ENCODE measurements at regions not wholly inside any gene's neighbourhood (a gene's known extent, or its start where the extent isn't known, plus 50 kb on each side); places are given as distances from the start of the nearest gene placed in this dataset.

DNA sequence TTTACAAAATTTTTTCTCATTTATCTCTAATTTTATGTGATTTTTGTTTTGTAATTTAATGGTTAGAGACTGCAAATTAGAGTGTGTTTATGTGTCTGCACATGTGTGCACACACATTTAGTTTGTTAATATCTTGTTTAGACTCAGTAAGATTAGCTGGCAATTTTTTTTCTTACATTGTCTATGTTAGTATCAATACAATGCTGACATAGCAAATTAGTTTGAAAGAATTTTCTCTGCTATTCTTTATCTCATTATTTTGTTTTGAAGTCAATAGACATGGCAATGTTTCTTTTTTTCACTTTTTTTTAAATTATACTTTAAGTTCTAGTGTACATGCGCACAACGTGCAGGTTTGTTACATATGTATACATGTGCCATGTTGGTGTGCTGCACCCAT, 1155.0 kb downstream of the ZPLD1 start:
- Histone ChIP-seq H4K5ac (ENCODE audit: insufficient read length, low read depth, low read length) (no peak overlapping the region), H2BK12ac (ENCODE audit: insufficient read length, low read depth, low read length) (no peak overlapping the region), H3K4me1 (ENCODE audit: insufficient read depth, low read length) (no peaks in the 10 kb centered on the region), H4K91ac (ENCODE audit: insufficient read length, low read depth, low read length) (no peak overlapping the region), H2AK5ac (ENCODE audit: insufficient read length, low read length) (no peak overlapping the region), H3K79me1 (ENCODE audit: insufficient read depth, low read depth, low read length, poor library complexity, severe bottlenecking) (no peaks in the 10 kb centered on the region), H3T11ph (ENCODE audit: low read length) (no peak overlapping the region), H2BK15ac (ENCODE audit: low read depth, low read length) (no peak overlapping the region), H3K4ac (ENCODE audit: low read depth, low read length) (no peak overlapping the region), H2BK20ac (ENCODE audit: low read depth, low read length, poor library complexity, severe bottlenecking) (no peak overlapping the region), H3K9me3 (ENCODE audit: control insufficient read depth, low read depth, low read length) (no peaks in the 10 kb centered on the region), H3K4me2 (ENCODE audit: insufficient read depth, insufficient read length, low read length) (no peak overlapping the region), H3K23ac (ENCODE audit: insufficient read length, low read depth, low read length) (no peak overlapping the region), H2BK5ac (ENCODE audit: insufficient read length, low read length) (no peak overlapping the region), H3K9ac (ENCODE audit: extremely low read depth, insufficient read length, low read length) (no peak overlapping the region), H3K56ac (ENCODE audit: insufficient read length, low read depth, low read length) (no peak overlapping the region), H4K20me1 (ENCODE audit: control insufficient read depth, insufficient read depth, insufficient read length) (no peaks in the 10 kb centered on the region), H3K14ac (ENCODE audit: insufficient read depth, low read length) (no peak overlapping the region), H3K23me2 (ENCODE audit: insufficient read length, low read depth, low read length, poor library complexity, severe bottlenecking) (no peaks in the 10 kb centered on the region), H3K79me2 (ENCODE audit: insufficient read depth, low read length) (no peaks in the 10 kb centered on the region), H2BK120ac (ENCODE audit: low read depth, low read length, poor library complexity, severe bottlenecking) (no peak overlapping the region), H3K27me3 (ENCODE audit: insufficient read depth, low read length) (no peaks in the 10 kb centered on the region), H2AFZ (ENCODE audit: low read length) (no peak overlapping the region), H3K27ac (ENCODE audit: insufficient read length, low read depth, low read length) (no peak overlapping the region), H4K8ac (replicated peaks; ENCODE audit: insufficient read length, low read depth, low read length) (no peak overlapping the region), H3K18ac (ENCODE audit: insufficient read length, low read depth, low read length) (no peak overlapping the region)
- Mint-ChIP-seq H3K36me3 (ENCODE audit: insufficient read depth in 1 of 3, low read depth in 3 of 3) (no peaks in the 10 kb centered on the region), H3K27ac (no peak overlapping the region), H3K27me3 (ENCODE audit: low read depth) (no peaks in the 10 kb centered on the region), H3K4me1 (no peaks in the 10 kb centered on the region), H3K4me3 (no peak overlapping the region), H3K9me3 (no peaks in the 10 kb centered on the region)
- no peak for TF ChIP-seq CTCF (conservative IDR thresholded peaks at IDR 0.05)
- no CpG with 5 or more reads among the region's 2 CpGs for WGBS (ENCODE audit: extremely low coverage, insufficient read length, low lambda C conversion rate)
- DNase-seq = no peak
